Adrenal gland (tissue), 9 donors: ENCODE measurements at regions not wholly inside any gene's neighbourhood (a gene's known extent, or its start where the extent isn't known, plus 50 kb on each side); places are given as distances from the start of the nearest gene placed in this dataset.

Source experiments
- DNase-seq, 7 donors: peaks; one replicate each; pipeline ENCODE4 v3.0.0-alpha.2; 2019 to 2020
- H3K27ac ChIP-seq, 5 donors: fragments of 200-600 bp; sonication (generic) in 4 of 5; 1 replicate in 3 of 5; 2 replicates in 2 of 5; pipeline versions ENCODE4 v1.5.1 to v1.8.0; 2016 to 2020; ENCODE audit warnings: mild to moderate bottlenecking in 1 of 5
- H3K27me3 ChIP-seq: fragments of 200-600 bp; 2 replicates; pipeline ENCODE4 v1.8.0; 2021
- H3K36me3 ChIP-seq, 2 donors: fragments of 200-600 bp; replicated peaks in 1 of 2; 1 replicate in 1 of 2; 2 replicates in 1 of 2; pipeline versions ENCODE4 v1.5.1 to v1.8.0; 2018 to 2022
- H3K4me1 ChIP-seq, 2 donors: fragments of 200-600 bp; replicated peaks in 1 of 2; 1 replicate in 1 of 2; 2 replicates in 1 of 2; pipeline versions ENCODE4 v1.5.1 to v1.8.0; 2018 to 2021
- H3K4me3 ChIP-seq, 4 donors: fragments of 200-600 bp; sonication (generic) in 3 of 4; one replicate each; pipeline ENCODE4 v1.5.1; 2016 to 2018
- H3K9me3 ChIP-seq, 3 donors: fragments of 200-600 bp; sonication (generic) in 1 of 3; replicated peaks in 1 of 3; 1 replicate in 2 of 3; 2 replicates in 1 of 3; pipeline versions ENCODE4 v1.5.1 to v1.8.0; 2016 to 2021
- CTCF ChIP-seq, 6 experiments: fragments of 450-650 bp in 4 of 6; fragments of 200-600 bp in 2 of 6; sonication (generic) in 1 of 6; IDR thresholded peaks; 1 replicate in 5 of 6; 2 replicates in 1 of 6; pipeline versions ENCODE4 v1.5.1 to v1.8.0; 2016 to 2021; ENCODE audit warnings: antibody characterized with exemption in 6 of 6, mild to moderate bottlenecking in 2 of 6, moderate library complexity in 1 of 6
- POLR2A ChIP-seq, 2 donors: fragments of 450-650 bp; IDR thresholded peaks; one replicate each; pipeline ENCODE4 v1.6.1; 2017; ENCODE audit warnings: antibody characterized with exemption in 2 of 2, mild to moderate bottlenecking in 2 of 2, moderate library complexity in 1 of 2
- WGBS, 4 donors: extraction: QIAGEN DNeasy Blood & Tissue Kit in 2 of 4; methylation state at CpG; one replicate each; pipeline versions ENCODE4 v1.1.5 to v1.1.7; 2013 to 2017; 5-methylcytosine and 5-hydroxymethylcytosine counted together
- intact Hi-C, 2 donors: fragments of 100-400 bp; cut with DNase I; formaldehyde crosslinking; loops; one replicate each; pipeline versions ENCODE4 v1.14.1 to v1.15.0; 2022 to 2023
- donor health status: healthy with polysubstance abuse.
- donor health status: Bipolar disorder and iron deficiency.
- donor health status: DM: yes; HTN: yes; CAD: no.
- donor health status: DM: no; HTN: no; CAD: no.
- donor health status: DM: no; HTN: no; CAD: no.

- no peak overlapping the region for H3K27ac ChIP-seq
- no peaks in the 10 kb centered on the region for H3K9me3 ChIP-seq
- TF ChIP-seq CTCF (IDR thresholded peaks at IDR 0.05) = no peak
- no peak for TF ChIP-seq POLR2A (IDR thresholded peaks at IDR 0.05)
- no peak overlapping the region for H3K4me3 ChIP-seq
- no peaks in the 10 kb centered on the region for H3K4me1 ChIP-seq
- WGBS, 4 donors = 83 to 86% (median 84%) methylated on average over 4 of the region's 4 CpGs
- DNase-seq = no peak
- intact Hi-C loops = no loop called here
- H3K27me3 ChIP-seq = no peaks in the 10 kb centered on the region
- no peaks in the 10 kb centered on the region for H3K36me3 ChIP-seq
These were observed 445.4 kb downstream of the ZIC1 start for GRCh38 chr3:147854542-147854941.

- intact Hi-C loops = no loop called here
- H3K27ac ChIP-seq = no peak overlapping the region
These were observed 455.7 kb downstream of the ZIC1 start for GRCh38 chr3:147864754-147865354.

GRCh38 chr3:147866561-147866960, 457.4 kb downstream of the ZIC1 start:
- Histone ChIP-seq H3K27ac (no peak overlapping the region), H3K9me3 (no peaks in the 10 kb centered on the region), H3K4me3 (no peak overlapping the region), H3K36me3 (no peaks in the 10 kb centered on the region), H3K4me1 (no peaks in the 10 kb centered on the region), H3K27me3 (no peaks in the 10 kb centered on the region)
- DNase-seq = no peak
- WGBS, 4 donors = 20 to 49% (median 41%) methylated on average over 1 of the region's 1 CpG
- TF ChIP-seq POLR2A (IDR thresholded peaks at IDR 0.05) (no peak), CTCF (IDR thresholded peaks at IDR 0.05) (no peak)
- intact Hi-C loops = no loop called here

More at GRCh38 chr3:147864754-147865354, 455.7 kb downstream of the ZIC1 start:
- H3K27me3 ChIP-seq = no peaks in the 10 kb centered on the region
- H3K36me3 ChIP-seq = no peaks in the 10 kb centered on the region
- DNase-seq = no peak
- H3K9me3 ChIP-seq = no peaks in the 10 kb centered on the region
- H3K4me1 ChIP-seq = no peaks in the 10 kb centered on the region
- TF ChIP-seq CTCF (IDR thresholded peaks at IDR 0.05) (no peak), POLR2A (IDR thresholded peaks at IDR 0.05) (no peak)
- H3K4me3 ChIP-seq = no peak overlapping the region

- Histone ChIP-seq H3K27ac (no peak overlapping the region), H3K4me1 (no peaks in the 10 kb centered on the region), H3K9me3 (no peaks in the 10 kb centered on the region), H3K4me3 (no peak overlapping the region), H3K36me3 (no peaks in the 10 kb centered on the region), H3K27me3 (no peaks in the 10 kb centered on the region)
- 74 to 81% (median 77%) methylated on average over 4 of the region's 4 CpGs for WGBS, 4 donors
- intact Hi-C loops = no loop called here
- no peak for DNase-seq
- no peak for TF ChIP-seq POLR2A (IDR thresholded peaks at IDR 0.05)
- no peak for TF ChIP-seq CTCF (IDR thresholded peaks at IDR 0.05)
These were observed 463.4 kb downstream of the ZIC1 start for GRCh38 chr3:147872568-147872967.
